A673 (cell line): ENCODE measurements at regions not wholly inside any gene's neighbourhood (a gene's known extent, or its start where the extent isn't known, plus 50 kb on each side); places are given as distances from the start of the nearest gene placed in this dataset.

Source experiments
- BruUV-seq: library from RNA; stranded (reverse); fragments of 400-500 nt; replicated peaks from 2 replicates; lab custom pipeline; 2021; lab: Mats Ljungman, UMichigan
- CTCF ChIA-PET: fragments of 300-600 bp; sonication (Branson Sonifier 250); formaldehyde crosslinking; loops from one replicate; lab custom pipeline; 2022; ENCODE audit warnings: antibody characterized with exemption; lab: Charles Lee
- POLR2A ChIA-PET: fragments of 300-600 bp; sonication (Branson Sonifier 250); formaldehyde crosslinking; loops from one replicate; lab custom pipeline; 2022; ENCODE audit warnings: antibody characterized with exemption; ENCODE audit not compliant: low non-redundant PET; lab: Charles Lee
- DNase-seq: peaks from one replicate; pipeline ENCODE4 v3.0.0-alpha.2; 2015; ENCODE audit warnings: low spot score
- H3K27ac ChIP-seq: fragments of 200-600 bp; sonication (generic); 2 replicates; pipeline ENCODE4 v1.5.1; 2016; ENCODE audit warnings: mixed run types, low read depth, mild to moderate bottlenecking, mixed read lengths, antibody characterized with exemption, low read length; ENCODE audit not compliant: poor library complexity, severe bottlenecking
- H3K27me3 ChIP-seq: fragments of 200-600 bp; sonication (generic); replicated peaks from 2 replicates; pipeline ENCODE4 v1.6.1; 2017; ENCODE audit warnings: mixed run types, low read depth, mild to moderate bottlenecking, mixed read lengths, antibody characterized with exemption, low read length; ENCODE audit not compliant: insufficient read depth, poor library complexity
- H3K36me3 ChIP-seq: fragments of 200-600 bp; sonication (generic); 2 replicates; pipeline ENCODE4 v1.6.1; 2016; ENCODE audit warnings: mixed run types, mild to moderate bottlenecking, mixed read lengths, antibody characterized with exemption, low read length; ENCODE audit not compliant: insufficient read depth, poor library complexity, severe bottlenecking
- H3K4me1 ChIP-seq: fragments of 200-600 bp; sonication (generic); 2 replicates; pipeline ENCODE4 v1.6.1; 2017; ENCODE audit warnings: mixed run types, mild to moderate bottlenecking, mixed read lengths, antibody characterized with exemption, low read length; ENCODE audit not compliant: insufficient read depth, poor library complexity, severe bottlenecking
- H3K4me3 ChIP-seq: fragments of 200-600 bp; sonication (generic); 2 replicates; pipeline ENCODE4 v1.5.1; 2016; ENCODE audit warnings: low read depth, mixed run types, mild to moderate bottlenecking, mixed read lengths, low read length; ENCODE audit not compliant: poor library complexity, severe bottlenecking
- H3K9me3 ChIP-seq: fragments of 200-600 bp; sonication (generic); 2 replicates; pipeline ENCODE4 v1.6.1; 2016; ENCODE audit warnings: mixed run types, low read depth, mild to moderate bottlenecking, mixed read lengths, antibody characterized with exemption, low read length; ENCODE audit not compliant: poor library complexity, severe bottlenecking
- CTCF ChIP-seq: fragments of 300-800, 200-600 bp; sonication (generic); conservative IDR thresholded peaks from 2 replicates; pipeline ENCODE4 v1.5.1; 2017; ENCODE audit warnings: low read depth, mild to moderate bottlenecking, antibody characterized with exemption, low read length, moderate library complexity, mixed read lengths
- EZH2 ChIP-seq: fragments of 200-600 bp; sonication (generic); IDR thresholded peaks from 2 replicates; pipeline ENCODE4 v1.6.1; 2017; ENCODE audit warnings: borderline replicate concordance, low read depth, mild to moderate bottlenecking, mixed read lengths, antibody characterized with exemption, low read length; ENCODE audit not compliant: poor library complexity, severe bottlenecking
- intact Hi-C: fragments of 100-400 bp; cut with micrococcal nuclease; formaldehyde crosslinking; loops from one replicate; pipeline ENCODE4 v1.10.0; 2022; ENCODE audit not compliant: unreplicated experiment

- Histone ChIP-seq H3K27me3 (no peaks in the 10 kb centered on the region), H3K4me3 (no peak overlapping the region), H3K36me3 (no peaks in the 10 kb centered on the region), H3K9me3 (no peaks in the 10 kb centered on the region), H3K4me1 (no peaks in the 10 kb centered on the region), H3K27ac (no peak overlapping the region)
- POLR2A ChIA-PET = no interaction called here
- CTCF ChIA-PET = no interaction called here
- TF ChIP-seq CTCF = no peak
- TF ChIP-seq EZH2 = no peak
- BruUV-seq = no TSS peak
- DNase-seq = no peak
- intact Hi-C loops = no loop called here
Measured at GRCh38 chrX:20746690-20747089, 480.0 kb upstream of the RPS6KA3 start.

- intact Hi-C loops = no loop called here
- CTCF ChIA-PET = no interaction called here
Measured at GRCh38 chrX:20743046-20743445, 476.3 kb upstream of the RPS6KA3 start.

GRCh38 chrX:20742106-20742505 is 475.4 kb upstream of the RPS6KA3 start:
- ChIA-PET CTCF (no interaction called here), POLR2A (no interaction called here)
- BruUV-seq = no TSS peak
- Histone ChIP-seq H3K27me3 (no peaks in the 10 kb centered on the region), H3K9me3 (no peaks in the 10 kb centered on the region), H3K27ac (no peak overlapping the region), H3K4me3 (no peak overlapping the region), H3K4me1 (no peaks in the 10 kb centered on the region), H3K36me3 (no peaks in the 10 kb centered on the region)
- intact Hi-C loops = no loop called here
- DNase-seq = no peak
- TF ChIP-seq CTCF (no peak), EZH2 (no peak)

More at GRCh38 chrX:20743046-20743445, 476.3 kb upstream of the RPS6KA3 start:
- TF ChIP-seq CTCF = no peak
- TF ChIP-seq EZH2 = no peak
- no TSS peak for BruUV-seq
- Histone ChIP-seq H3K27me3 (no peaks in the 10 kb centered on the region), H3K4me3 (no peak overlapping the region), H3K4me1 (no peaks in the 10 kb centered on the region), H3K36me3 (no peaks in the 10 kb centered on the region), H3K9me3 (no peaks in the 10 kb centered on the region), H3K27ac (no peak overlapping the region)
- POLR2A ChIA-PET = no interaction called here
- DNase-seq = no peak
